NCI-H1436 treated with DMSO at 0.1 percent for 48 hours (cell line): ENCODE measurements at regions not wholly inside any gene's neighbourhood (a gene's known extent, or its start where the extent isn't known, plus 50 kb on each side); places are given as distances from the start of the nearest gene placed in this dataset.

Experiments
- DNase-seq: peaks from one replicate; lab custom pipeline; 2025; lab: John Stamatoyannopoulos, UW

GRCh38 chr4:165720411-165721082 lies 152.5 kb upstream of the TLL1 start:
- DNase-seq = no peak

- DNase-seq = no peak
Observed at GRCh38 chr4:165721815-165722214, 151.2 kb upstream of the TLL1 start.

- DNase-seq = no peak
Observed at GRCh38 chr4:165723051-165723795, 149.8 kb upstream of the TLL1 start.

- no peak for DNase-seq
Observed at GRCh38 chr4:165724786-165725185, 148.3 kb upstream of the TLL1 start.

- DNase-seq = no peak
Observed at GRCh38 chr4:165725352-165725751, 147.7 kb upstream of the TLL1 start.

- no peak for DNase-seq
Observed at GRCh38 chr4:165726831-165727230, 146.2 kb upstream of the TLL1 start.

GRCh38 chr4:165737309-165737972 lies 135.6 kb upstream of the TLL1 start:
- no peak for DNase-seq

GRCh38 chr4:165738571-165738970 lies 134.5 kb upstream of the TLL1 start:
- DNase-seq = no peak

GRCh38 chr4:165740911-165741310 lies 132.1 kb upstream of the TLL1 start:
- DNase-seq = no peak

- DNase-seq = no peak
Observed at GRCh38 chr4:165743422-165743821, 129.6 kb upstream of the TLL1 start.

GRCh38 chr4:165744370-165744769 lies 128.7 kb upstream of the TLL1 start:
- DNase-seq = no peak

- DNase-seq = no peak
Observed at GRCh38 chr4:165748321-165748720, 124.7 kb upstream of the TLL1 start.

- no peak for DNase-seq
Observed at GRCh38 chr4:165751882-165752281, 121.2 kb upstream of the TLL1 start.

- no peak for DNase-seq
Observed at GRCh38 chr4:165754664-165755063, 118.4 kb upstream of the TLL1 start.

GRCh38 chr4:165756836-165757235 lies 116.2 kb upstream of the TLL1 start:
- no peak for DNase-seq

GRCh38 chr4:165757451-165757850 lies 115.6 kb upstream of the TLL1 start:
- DNase-seq = no peak

- no peak for DNase-seq
Observed at GRCh38 chr4:165758086-165758485, 115.0 kb upstream of the TLL1 start.

- no peak for DNase-seq
Observed at GRCh38 chr4:165760182-165760581, 112.9 kb upstream of the TLL1 start.

- DNase-seq = no peak
Observed at GRCh38 chr4:165761963-165762362, 111.1 kb upstream of the TLL1 start.

GRCh38 chr4:165763640-165764039 lies 109.4 kb upstream of the TLL1 start:
- no peak for DNase-seq

GRCh38 chr4:165765053-165765452 lies 108.0 kb upstream of the TLL1 start:
- no peak for DNase-seq

GRCh38 chr4:165766018-165766417 lies 107.0 kb upstream of the TLL1 start:
- DNase-seq = no peak

- DNase-seq = no peak
Observed at GRCh38 chr4:165766976-165767375, 106.1 kb upstream of the TLL1 start.
